Activated T-helper 9 cell treated with anti-CD3 and anti-CD28 coated beads, Interleukin-2, amount 50 U/mL, for 16 hours (primary cell): ENCODE measurements at regions not wholly inside any gene's neighbourhood (a gene's known extent, or its start where the extent isn't known, plus 50 kb on each side); places are given as distances from the start of the nearest gene placed in this dataset.

Experiments
- DNase-seq: peaks from one replicate; pipeline ENCODE4 v3.0.0-alpha.2; 2020; ENCODE audit warnings: low read depth

- DNase-seq: no peak
These were observed 431.4 kb downstream of the TBC1D4 start for GRCh38 chr13:75050419-75051046.

- DNase-seq: no peak
These were observed 432.1 kb downstream of the TBC1D4 start for GRCh38 chr13:75049735-75050335.

GRCh38 chr13:75042807-75043206, 439.2 kb downstream of the TBC1D4 start:
- no peak for DNase-seq

GRCh38 chr13:75038393-75039113, 443.4 kb downstream of the TBC1D4 start:
- no peak for DNase-seq

GRCh38 chr13:75025956-75026355, 456.0 kb downstream of the TBC1D4 start:
- no peak for DNase-seq

- DNase-seq: no peak
These were observed 457.4 kb downstream of the TBC1D4 start for GRCh38 chr13:75024602-75025001.

GRCh38 chr13:75023609-75024008, 458.4 kb downstream of the TBC1D4 start:
- DNase-seq: no peak

- DNase-seq: no peak
These were observed 460.8 kb downstream of the TBC1D4 start for GRCh38 chr13:75021151-75021550.

- DNase-seq: no peak
These were observed 465.7 kb downstream of the TBC1D4 start for GRCh38 chr13:75016225-75016624.

- DNase-seq: no peak
These were observed 468.2 kb downstream of the TBC1D4 start for GRCh38 chr13:75013818-75014217.

GRCh38 chr13:75010941-75011340, 471.0 kb downstream of the TBC1D4 start:
- no peak for DNase-seq

- DNase-seq: no peak
These were observed 473.0 kb downstream of the TBC1D4 start for GRCh38 chr13:75008926-75009325.

GRCh38 chr13:74990992-74991391, 491.0 kb downstream of the TBC1D4 start:
- DNase-seq: no peak

GRCh38 chr13:74987124-74987690, 494.8 kb downstream of the TBC1D4 start:
- DNase-seq: no peak

GRCh38 chr13:74986609-74987008, 495.4 kb downstream of the TBC1D4 start:
- no peak for DNase-seq

GRCh38 chr13:74979703-74980102, 502.3 kb downstream of the TBC1D4 start:
- no peak for DNase-seq

- no peak for DNase-seq
These were observed 503.4 kb downstream of the TBC1D4 start for GRCh38 chr13:74978591-74978990.

- no peak for DNase-seq
These were observed 504.5 kb downstream of the TBC1D4 start for GRCh38 chr13:74977498-74977897.

GRCh38 chr13:74975111-74975510, 506.9 kb downstream of the TBC1D4 start:
- DNase-seq: no peak

GRCh38 chr13:74973935-74974879, 507.8 kb downstream of the TBC1D4 start:
- no peak for DNase-seq

- no peak for DNase-seq
These were observed 512.5 kb downstream of the TBC1D4 start for GRCh38 chr13:74969419-74969818.
